Medulla oblongata (tissue), 1 donor: ENCODE measurements at regions not wholly inside any gene's neighbourhood (a gene's known extent, or its start where the extent isn't known, plus 50 kb on each side); places are given as distances from the start of the nearest gene placed in this dataset.

ENCODE experiments used
- DNase-seq: peaks from one replicate; pipeline ENCODE4 v3.0.0-alpha.2; 2015; ENCODE audit errors: extremely low spot score

GRCh38 chr2:100627330-100628300, 64.8 kb downstream of the PDCL3 start:
- no peak for DNase-seq

GRCh38 chr2:100628506-100628905, 65.7 kb downstream of the PDCL3 start:
- DNase-seq, result no peak

GRCh38 chr2:100629309-100629708, 66.5 kb downstream of the PDCL3 start:
- DNase-seq, result no peak

- no peak for DNase-seq
Measured at GRCh38 chr2:100630473-100630977, 67.7 kb downstream of the PDCL3 start.

- no peak for DNase-seq
Measured at GRCh38 chr2:100632037-100632436, 69.2 kb downstream of the PDCL3 start.

GRCh38 chr2:100632759-100633158, 70.0 kb downstream of the PDCL3 start:
- DNase-seq, result no peak

GRCh38 chr2:100639588-100640390, 77.0 kb downstream of the PDCL3 start:
- DNase-seq, result no peak

GRCh38 chr2:100640431-100641124, 77.8 kb downstream of the PDCL3 start:
- DNase-seq, result no peak

- DNase-seq, result no peak
Measured at GRCh38 chr2:100641125-100641435, 78.3 kb downstream of the PDCL3 start.

- no peak for DNase-seq
Measured at GRCh38 chr2:100642425-100642824, 79.6 kb downstream of the PDCL3 start.

- no peak for DNase-seq
Measured at GRCh38 chr2:100643467-100643866, 80.7 kb downstream of the PDCL3 start.

GRCh38 chr2:100643906-100644501, 81.2 kb downstream of the PDCL3 start:
- no peak for DNase-seq

GRCh38 chr2:100645695-100646429, 83.1 kb downstream of the PDCL3 start:
- no peak for DNase-seq

- DNase-seq, result no peak
Measured at GRCh38 chr2:100647709-100648108, 84.9 kb downstream of the PDCL3 start.

GRCh38 chr2:100650151-100650550, 87.4 kb downstream of the PDCL3 start:
- DNase-seq, result no peak

- DNase-seq, result no peak
Measured at GRCh38 chr2:100653449-100654035, 90.7 kb downstream of the PDCL3 start.

- no peak for DNase-seq
Measured at GRCh38 chr2:100654611-100655010, 91.8 kb downstream of the PDCL3 start.

- DNase-seq, result no peak
Measured at GRCh38 chr2:100655446-100655845, 92.7 kb downstream of the PDCL3 start.

GRCh38 chr2:100655936-100656534, 93.2 kb downstream of the PDCL3 start:
- no peak for DNase-seq

- no peak for DNase-seq
Measured at GRCh38 chr2:100658017-100658416, 95.2 kb downstream of the PDCL3 start.
